ENCODE measurements at regions not wholly inside any gene's neighbourhood (a gene's known extent, or its start where the extent isn't known, plus 50 kb on each side); places are given as distances from the start of the nearest gene placed in this dataset.
"Not testable (repeated sequence)": the region's sequence is repeated elsewhere in the genome, so short reads cannot be mapped to it uniquely, and the experiment has no call there.

DNA sequence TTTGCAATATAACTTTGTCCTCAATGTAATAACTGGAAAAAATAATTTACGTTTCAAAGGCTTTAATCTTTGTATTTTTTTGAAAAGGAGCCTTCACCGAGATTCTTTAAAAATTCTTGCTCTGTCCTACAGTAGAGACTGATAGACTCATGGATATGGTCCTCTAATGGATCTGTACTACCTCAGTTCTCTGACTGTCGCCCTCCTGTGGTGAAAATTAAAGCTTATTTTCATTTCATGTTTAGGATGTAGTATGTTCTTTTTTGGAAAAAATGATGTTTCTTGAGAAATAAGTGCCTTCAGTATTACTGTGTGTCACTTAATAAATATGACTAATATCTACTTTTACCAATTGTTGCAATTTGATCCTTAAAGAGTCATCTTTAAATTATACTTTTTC is 2681.5 kb upstream of the DEFB115 start:
- TF ChIP-seq, protein P1, sequence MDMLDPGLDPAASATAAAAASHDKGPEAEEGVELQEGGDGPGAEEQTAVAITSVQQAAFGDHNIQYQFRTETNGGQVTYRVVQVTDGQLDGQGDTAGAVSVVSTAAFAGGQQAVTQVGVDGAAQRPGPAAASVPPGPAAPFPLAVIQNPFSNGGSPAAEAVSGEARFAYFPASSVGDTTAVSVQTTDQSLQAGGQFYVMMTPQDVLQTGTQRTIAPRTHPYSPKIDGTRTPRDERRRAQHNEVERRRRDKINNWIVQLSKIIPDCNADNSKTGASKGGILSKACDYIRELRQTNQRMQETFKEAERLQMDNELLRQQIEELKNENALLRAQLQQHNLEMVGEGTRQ (IDR thresholded peaks at IDR 0.05; ENCODE audit: low read depth, low read length) = not testable (repeated sequence)
- TF ChIP-seq, protein P2, sequence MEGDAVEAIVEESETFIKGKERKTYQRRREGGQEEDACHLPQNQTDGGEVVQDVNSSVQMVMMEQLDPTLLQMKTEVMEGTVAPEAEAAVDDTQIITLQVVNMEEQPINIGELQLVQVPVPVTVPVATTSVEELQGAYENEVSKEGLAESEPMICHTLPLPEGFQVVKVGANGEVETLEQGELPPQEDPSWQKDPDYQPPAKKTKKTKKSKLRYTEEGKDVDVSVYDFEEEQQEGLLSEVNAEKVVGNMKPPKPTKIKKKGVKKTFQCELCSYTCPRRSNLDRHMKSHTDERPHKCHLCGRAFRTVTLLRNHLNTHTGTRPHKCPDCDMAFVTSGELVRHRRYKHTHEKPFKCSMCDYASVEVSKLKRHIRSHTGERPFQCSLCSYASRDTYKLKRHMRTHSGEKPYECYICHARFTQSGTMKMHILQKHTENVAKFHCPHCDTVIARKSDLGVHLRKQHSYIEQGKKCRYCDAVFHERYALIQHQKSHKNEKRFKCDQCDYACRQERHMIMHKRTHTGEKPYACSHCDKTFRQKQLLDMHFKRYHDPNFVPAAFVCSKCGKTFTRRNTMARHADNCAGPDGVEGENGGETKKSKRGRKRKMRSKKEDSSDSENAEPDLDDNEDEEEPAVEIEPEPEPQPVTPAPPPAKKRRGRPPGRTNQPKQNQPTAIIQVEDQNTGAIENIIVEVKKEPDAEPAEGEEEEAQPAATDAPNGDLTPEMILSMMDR (conservative IDR thresholded peaks at IDR 0.05; ENCODE audit: low read depth, low read length) = 0 out of 2 replicates have a peak, but pooled peaks have one; percentile 19
- TF ChIP-seq POLR2A, RFX5, CHD1 (IDR thresholded peaks at IDR 0.05; ENCODE audit: low read depth, low read length): not testable (repeated sequence)
